Sigmoid colon (tissue), 4 donors: ENCODE measurements at regions not wholly inside any gene's neighbourhood (a gene's known extent, or its start where the extent isn't known, plus 50 kb on each side); places are given as distances from the start of the nearest gene placed in this dataset.

Source experiments
- CTCF ChIP-seq, 4 experiments: fragments of 450-650 bp in 3 of 4; fragments of 200-600 bp in 1 of 4; IDR thresholded peaks; one replicate each; pipeline ENCODE4 v1.5.1; 2016 to 2019; ENCODE audit warnings: antibody characterized with exemption in 4 of 4, mild to moderate bottlenecking in 3 of 4, moderate library complexity in 2 of 4
- POLR2A ChIP-seq, 2 donors: fragments of 450-650 bp; IDR thresholded peaks; one replicate each; pipeline ENCODE4 v1.6.1; 2016; ENCODE audit warnings: antibody characterized with exemption in 2 of 2, mild to moderate bottlenecking in 2 of 2, moderate library complexity in 2 of 2
- POLR2AphosphoS5 ChIP-seq, 4 donors: sonication (generic); formaldehyde crosslinking; IDR thresholded peaks; one replicate each; pipeline ENCODE4 v1.6.1; 2017; ENCODE audit warnings: antibody characterized with exemption in 4 of 4

GRCh38 chr1:193891788-193892187 lies 705.4 kb upstream of the B3GALT2 start:
- TF ChIP-seq CTCF (IDR thresholded peaks at IDR 0.05), result no peak
- TF ChIP-seq POLR2AphosphoS5 (IDR thresholded peaks at IDR 0.05), result no peak
- TF ChIP-seq POLR2A (IDR thresholded peaks at IDR 0.05), result no peak
